Head of caudate nucleus (tissue), 42 donors: ENCODE measurements at regions not wholly inside any gene's neighbourhood (a gene's known extent, or its start where the extent isn't known, plus 50 kb on each side); places are given as distances from the start of the nearest gene placed in this dataset.
"Not testable (repeated sequence)": the region's sequence is repeated elsewhere in the genome, so short reads cannot be mapped to it uniquely, and the experiment has no call there.

Experiments
- DNase-seq, 42 donors: peaks; one replicate each; pipeline versions ENCODE4 v3.0.0 to v3.0.0-alpha.2; 2020 to 2021; ENCODE audit warnings: mixed read lengths in 7 of 42
- intact Hi-C: fragments of 100-400 bp; cut with DNase I; formaldehyde crosslinking; loops from one replicate; pipeline ENCODE4 v1.15.0; 2022

DNA sequence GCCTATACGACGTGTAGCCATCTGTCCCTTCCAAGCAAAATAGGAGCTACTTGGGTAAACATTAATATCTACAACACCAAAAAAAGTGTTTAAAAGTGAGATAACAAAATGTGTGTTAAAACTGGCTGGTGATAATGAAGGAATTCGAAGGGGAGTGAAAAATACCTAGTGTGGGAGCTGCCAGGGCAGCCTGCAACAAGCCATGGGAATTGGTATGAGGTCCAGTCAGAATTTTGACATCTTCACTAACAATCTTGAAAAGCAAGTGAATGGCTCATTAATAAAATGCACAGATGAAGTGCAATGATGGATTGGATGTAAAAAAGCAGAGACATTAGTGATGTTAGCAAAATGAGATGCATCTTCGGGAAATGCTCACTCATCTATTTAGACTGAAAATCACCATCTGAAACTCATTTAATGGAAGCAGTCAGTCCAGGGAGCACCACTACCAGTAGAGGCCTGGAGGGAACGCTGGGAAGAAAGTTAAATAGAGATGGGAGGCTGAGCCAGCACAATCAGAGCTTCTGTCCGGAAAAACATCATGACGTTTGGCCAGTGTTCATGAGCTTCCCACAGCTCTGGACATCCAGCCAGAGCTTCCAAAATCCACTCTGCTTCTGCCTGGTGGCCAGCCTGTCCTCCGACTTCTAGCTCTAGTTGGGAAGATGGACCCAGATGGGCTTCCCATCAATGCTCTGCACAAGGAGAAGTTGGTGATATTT, 405.0 kb upstream of the TMTC1 start:
- no peak for DNase-seq
- intact Hi-C loops, result no loop called here

GRCh38 chr12:30187426-30187825, 403.7 kb upstream of the TMTC1 start:
- DNase-seq, result no peak
- intact Hi-C loops, result no loop called here

- DNase-seq, result no peak
- intact Hi-C loops, result no loop called here
Observed at GRCh38 chr12:30181334-30181733, 397.6 kb upstream of the TMTC1 start.

GRCh38 chr12:30180602-30181001, 396.9 kb upstream of the TMTC1 start:
- intact Hi-C loops, result no loop called here
- DNase-seq, result no peak

GRCh38 chr12:30178916-30179315, 395.2 kb upstream of the TMTC1 start:
- intact Hi-C loops, result no loop called here
- DNase-seq, result no peak

DNA sequence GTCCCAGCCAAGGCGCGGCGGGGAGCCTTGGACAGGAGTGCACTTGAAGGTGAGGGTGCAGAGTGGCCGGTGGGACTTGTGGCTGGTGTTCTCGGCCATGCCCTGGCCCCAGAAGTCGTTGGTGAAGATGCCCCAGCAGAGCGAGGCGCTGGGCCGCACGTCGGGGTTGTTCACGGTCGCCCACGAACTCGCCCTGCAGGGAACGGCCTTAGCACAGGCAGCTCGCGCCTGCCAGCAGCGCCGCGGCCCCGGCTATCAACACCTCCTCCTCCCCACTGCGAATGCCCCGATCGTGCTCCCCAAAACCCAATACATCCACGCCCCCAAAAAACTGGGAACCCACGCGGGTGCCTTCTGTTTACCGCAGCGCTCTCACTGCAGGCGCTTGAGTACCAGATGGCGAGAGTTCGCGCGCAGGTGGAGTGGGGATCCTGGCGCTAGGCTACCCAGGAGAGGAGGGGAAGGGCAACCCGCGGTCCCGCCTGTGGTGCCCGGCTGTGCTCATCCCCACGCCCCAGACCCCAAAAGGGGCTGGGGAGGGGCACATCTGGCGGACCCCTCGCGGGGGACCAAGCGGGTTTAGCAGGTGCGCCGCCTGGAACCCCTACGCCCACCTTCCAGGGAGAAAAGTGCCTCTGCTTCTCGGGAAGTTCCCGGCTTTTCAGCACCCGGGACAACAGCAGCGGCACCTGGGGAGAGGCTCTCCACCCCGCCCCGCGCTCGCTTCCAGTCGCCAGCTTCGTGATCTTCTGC, 386.3 kb upstream of the TMTC1 start:
- DNase-seq, result no peak
- intact Hi-C loops, result no loop called here

- no peak for DNase-seq
- intact Hi-C loops, result no loop called here
Observed at GRCh38 chr12:30166006-30166795, 382.5 kb upstream of the TMTC1 start.

GRCh38 chr12:30164382-30165318, 380.9 kb upstream of the TMTC1 start:
- intact Hi-C loops, result no loop called here
- no peak for DNase-seq

DNA sequence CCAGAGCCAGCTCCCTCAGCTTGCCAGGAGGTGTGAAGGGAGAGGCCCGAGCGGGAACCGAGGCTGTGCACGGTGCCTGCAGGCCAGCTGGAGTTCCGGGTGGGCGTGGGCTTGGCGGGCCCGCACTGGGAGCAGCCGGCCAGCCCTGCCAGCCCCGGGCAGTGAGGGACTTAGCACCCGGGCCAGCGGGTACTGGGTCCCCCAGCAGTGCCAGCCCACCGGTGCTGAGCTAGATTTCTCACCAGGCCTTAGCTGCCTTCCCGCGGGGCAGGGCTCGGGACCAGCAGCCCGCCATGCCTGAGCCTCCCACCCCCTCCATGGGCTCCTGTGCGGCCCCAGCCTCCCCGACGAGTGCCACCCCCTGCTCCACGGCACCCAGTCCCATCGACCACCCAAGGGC, 373.1 kb upstream of the TMTC1 start:
- DNase-seq, intact Hi-C loops: not testable (repeated sequence)

DNA sequence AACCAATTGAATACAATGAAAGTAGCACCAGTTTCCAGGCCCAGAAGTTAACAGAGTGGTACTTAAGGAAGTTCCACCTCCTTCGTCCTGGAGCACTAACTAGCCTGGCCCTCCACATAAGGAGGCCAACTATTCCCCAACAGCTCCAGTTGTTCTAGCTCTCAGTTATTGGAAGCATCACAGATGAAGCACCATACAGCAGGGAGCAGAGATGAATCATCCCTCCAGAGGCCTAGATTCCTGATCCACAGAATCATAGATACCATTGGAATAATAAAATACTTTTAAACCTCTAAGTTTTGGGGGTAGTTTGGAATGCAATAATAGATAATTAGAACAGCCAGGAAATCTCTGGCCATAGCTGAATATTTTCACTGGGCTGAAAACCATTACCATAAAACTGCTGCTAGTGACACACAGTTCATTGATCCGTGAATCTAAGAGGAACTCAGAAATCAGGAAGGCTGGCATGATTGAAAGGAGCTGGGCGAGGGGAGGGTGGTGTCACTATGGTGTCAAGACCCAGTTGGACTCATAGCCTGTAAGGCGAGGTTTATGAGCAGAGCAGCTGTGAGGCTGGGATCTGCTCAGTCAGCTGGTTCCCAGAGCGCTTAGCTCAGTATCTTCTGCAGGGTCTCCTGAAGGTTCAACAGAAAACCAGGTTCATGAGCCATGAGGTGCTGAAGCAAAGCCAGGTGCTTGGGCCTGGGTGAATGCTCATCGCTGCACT, 371.4 kb upstream of the TMTC1 start:
- intact Hi-C loops, result no loop called here
- DNase-seq, result no peak

- intact Hi-C loops, result no loop called here
- DNase-seq, result no peak
Observed at GRCh38 chr12:30153981-30154380, 370.2 kb upstream of the TMTC1 start.

DNA sequence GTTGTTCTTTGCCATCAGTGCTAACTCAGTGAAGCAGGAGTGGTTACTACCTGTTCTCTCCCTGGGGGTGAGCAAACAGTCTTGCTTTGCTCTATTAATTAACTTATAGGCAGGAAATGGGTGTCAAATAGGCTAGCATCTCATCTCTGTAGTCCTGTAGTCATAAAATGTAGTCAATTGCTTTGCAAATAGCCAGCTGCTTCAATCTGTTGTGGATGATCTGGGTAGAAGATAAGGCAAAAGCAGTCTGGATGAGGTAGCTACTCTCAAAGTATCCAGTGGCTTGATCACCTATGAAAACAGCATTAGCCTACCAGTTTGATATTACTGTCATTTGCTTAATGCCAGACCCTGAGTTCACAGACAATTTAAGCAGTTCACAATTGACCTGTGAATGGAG, 369.0 kb upstream of the TMTC1 start:
- intact Hi-C loops, result no loop called here
- no peak for DNase-seq

GRCh38 chr12:30151831-30152230, 368.1 kb upstream of the TMTC1 start:
- no peak for DNase-seq
- intact Hi-C loops, result no loop called here

GRCh38 chr12:30146561-30146960, 362.8 kb upstream of the TMTC1 start:
- DNase-seq, result no peak
- intact Hi-C loops, result no loop called here

- intact Hi-C loops, result no loop called here
- no peak for DNase-seq
Observed at GRCh38 chr12:30145684-30146032, 361.9 kb upstream of the TMTC1 start.

- no peak for DNase-seq
- intact Hi-C loops, result no loop called here
Observed at GRCh38 chr12:30144777-30145683, 361.3 kb upstream of the TMTC1 start.

DNA sequence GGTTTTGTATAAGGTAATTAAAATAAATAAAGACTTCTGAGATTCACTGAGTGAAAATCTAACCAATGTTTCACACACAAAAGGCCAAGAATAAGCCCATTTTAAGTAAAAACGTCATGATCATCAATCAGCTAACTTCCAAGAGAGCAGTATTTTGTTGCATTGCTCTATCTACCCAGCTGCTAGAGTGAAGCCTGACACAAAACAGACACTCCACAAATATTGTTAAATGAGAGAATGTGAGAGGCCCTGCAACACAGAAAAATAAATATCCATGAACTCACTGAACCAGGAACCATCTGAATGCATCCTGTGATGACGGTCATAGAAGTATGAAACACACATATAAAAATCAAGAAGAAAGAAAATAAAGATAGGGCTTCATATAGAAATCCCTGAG, 358.6 kb upstream of the TMTC1 start:
- DNase-seq, result no peak
- intact Hi-C loops, result no loop called here
